ENCODE measurements at regions not wholly inside any gene's neighbourhood (a gene's known extent, or its start where the extent isn't known, plus 50 kb on each side); places are given as distances from the start of the nearest gene placed in this dataset.

GRCh38 chr6:113645576-113645970, 211.6 kb upstream of the MARCKS start:
- dilution Hi-C loops (cut with MboI; ENCODE audit: extremely low pct_ligation_motif_present, low sequenced_read_pairs): no loop called here
- CTCF ChIA-PET: no interaction called here
- intact Hi-C loops (cut with micrococcal nuclease): no loop called here
- Histone ChIP-seq H3K9me1 (replicated peaks; ENCODE audit: control insufficient read depth, extremely low read depth, insufficient read depth, low read length) (no peaks in the 10 kb centered on the region), H3K9me3 (replicated peaks; ENCODE audit: control insufficient read depth, insufficient read depth, low read length) (no peaks in the 10 kb centered on the region), H3K4me3 (replicated peaks in 1 of 3; ENCODE audit: insufficient read depth in 1 of 3, low read depth in 1 of 3, low read length in 3 of 3) (no peak overlapping the region), H3K27me3 (ENCODE audit: control insufficient read depth in 2 of 2, insufficient read depth in 2 of 2, low read length in 2 of 2) (no peaks in the 10 kb centered on the region), H3K27ac (ENCODE audit: insufficient read depth, low read depth, low read length) (no peak overlapping the region), H2AFZ (ENCODE audit: low read depth, low read length) (no peak overlapping the region), H4K20me1 (replicated peaks; ENCODE audit: control insufficient read depth, extremely low read depth, insufficient read depth, low read length) (no peaks in the 10 kb centered on the region), H3K9ac (replicated peaks; ENCODE audit: extremely low read depth, insufficient read depth, low read length) (no peak overlapping the region), H3K79me2 (ENCODE audit: control insufficient read depth, insufficient read depth, low read length) (no peaks in the 10 kb centered on the region), H3K4me1 (ENCODE audit: control insufficient read depth, extremely low read depth, insufficient read depth, low read length) (no peaks in the 10 kb centered on the region), H3K4me2 (ENCODE audit: insufficient read depth, low read length) (no peak overlapping the region), H3K36me3 (ENCODE audit: control insufficient read depth in 2 of 2, extremely low read depth in 1 of 2, insufficient read depth in 2 of 2, low read length in 2 of 2) (no peaks in the 10 kb centered on the region)
- FAIRE-seq: no peak
- POLR2A ChIA-PET: no interaction called here
- no TSS peak for BruUV-seq (replicated peaks)
- TF ChIP-seq EZH2 (IDR thresholded peaks at IDR 0.05; ENCODE audit: borderline replicate concordance, low read depth, low read length, severe bottlenecking): no peak
- TF ChIP-seq GATA2 (IDR thresholded peaks at IDR 0.05; ENCODE audit: insufficient read depth, insufficient read length, low read depth, low read length): no peak
- TF ChIP-seq POLR2AphosphoS5 (IDR thresholded peaks at IDR 0.05; ENCODE audit: insufficient read depth, low read depth, low read length): no peak
- TF ChIP-seq POLR2A (IDR thresholded peaks at IDR 0.05; ENCODE audit: low read depth, low read length): no peak
- TF ChIP-seq, protein P1, sequence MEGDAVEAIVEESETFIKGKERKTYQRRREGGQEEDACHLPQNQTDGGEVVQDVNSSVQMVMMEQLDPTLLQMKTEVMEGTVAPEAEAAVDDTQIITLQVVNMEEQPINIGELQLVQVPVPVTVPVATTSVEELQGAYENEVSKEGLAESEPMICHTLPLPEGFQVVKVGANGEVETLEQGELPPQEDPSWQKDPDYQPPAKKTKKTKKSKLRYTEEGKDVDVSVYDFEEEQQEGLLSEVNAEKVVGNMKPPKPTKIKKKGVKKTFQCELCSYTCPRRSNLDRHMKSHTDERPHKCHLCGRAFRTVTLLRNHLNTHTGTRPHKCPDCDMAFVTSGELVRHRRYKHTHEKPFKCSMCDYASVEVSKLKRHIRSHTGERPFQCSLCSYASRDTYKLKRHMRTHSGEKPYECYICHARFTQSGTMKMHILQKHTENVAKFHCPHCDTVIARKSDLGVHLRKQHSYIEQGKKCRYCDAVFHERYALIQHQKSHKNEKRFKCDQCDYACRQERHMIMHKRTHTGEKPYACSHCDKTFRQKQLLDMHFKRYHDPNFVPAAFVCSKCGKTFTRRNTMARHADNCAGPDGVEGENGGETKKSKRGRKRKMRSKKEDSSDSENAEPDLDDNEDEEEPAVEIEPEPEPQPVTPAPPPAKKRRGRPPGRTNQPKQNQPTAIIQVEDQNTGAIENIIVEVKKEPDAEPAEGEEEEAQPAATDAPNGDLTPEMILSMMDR (IDR thresholded peaks at IDR 0.05; ENCODE audit: extremely low read depth in 1 of 2, insufficient read depth in 1 of 2, low read depth in 1 of 2, low read length in 2 of 2): no peak
- no peak for DNase-seq (ENCODE audit: low read depth, low spot score)

DNA sequence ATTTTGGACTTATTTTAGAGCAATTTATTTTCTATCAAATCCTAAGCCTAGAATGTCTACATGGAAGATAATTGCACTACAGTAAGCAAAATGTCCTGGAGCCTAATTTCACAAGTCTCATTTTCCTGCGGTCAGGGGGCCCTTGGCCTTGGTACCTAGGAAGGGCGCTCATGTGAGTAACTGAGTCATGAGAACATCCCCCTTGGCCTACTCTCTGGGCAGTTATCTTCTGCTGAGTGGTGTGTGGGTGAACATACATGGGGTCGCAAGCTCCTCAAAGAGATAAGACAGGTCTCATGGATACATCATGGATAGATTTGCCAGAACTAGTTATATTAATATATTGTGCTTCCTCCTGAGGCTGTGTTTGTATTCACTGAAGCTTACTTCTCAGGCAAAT, 211.2 kb upstream of the MARCKS start:
- dilution Hi-C loops (cut with MboI; ENCODE audit: extremely low pct_ligation_motif_present, low sequenced_read_pairs) (no loop called here), intact Hi-C loops (cut with micrococcal nuclease) (no loop called here)
- Histone ChIP-seq H4K20me1 (replicated peaks; ENCODE audit: control insufficient read depth, extremely low read depth, insufficient read depth, low read length) (no peaks in the 10 kb centered on the region), H3K36me3 (ENCODE audit: control insufficient read depth in 2 of 2, extremely low read depth in 1 of 2, insufficient read depth in 2 of 2, low read length in 2 of 2) (no peaks in the 10 kb centered on the region), H3K4me1 (ENCODE audit: control insufficient read depth, extremely low read depth, insufficient read depth, low read length) (no peaks in the 10 kb centered on the region), H3K9me1 (replicated peaks; ENCODE audit: control insufficient read depth, extremely low read depth, insufficient read depth, low read length) (no peaks in the 10 kb centered on the region), H3K79me2 (ENCODE audit: control insufficient read depth, insufficient read depth, low read length) (no peaks in the 10 kb centered on the region), H3K9ac (replicated peaks; ENCODE audit: extremely low read depth, insufficient read depth, low read length) (no peak overlapping the region), H3K4me3 (replicated peaks in 1 of 3; ENCODE audit: insufficient read depth in 1 of 3, low read depth in 1 of 3, low read length in 3 of 3) (no peak overlapping the region), H2AFZ (ENCODE audit: low read depth, low read length) (no peak overlapping the region), H3K27me3 (ENCODE audit: control insufficient read depth in 2 of 2, insufficient read depth in 2 of 2, low read length in 2 of 2) (no peaks in the 10 kb centered on the region), H3K27ac (ENCODE audit: insufficient read depth, low read depth, low read length) (no peak overlapping the region), H3K4me2 (ENCODE audit: insufficient read depth, low read length) (no peak overlapping the region), H3K9me3 (replicated peaks; ENCODE audit: control insufficient read depth, insufficient read depth, low read length) (no peaks in the 10 kb centered on the region)
- no peak for TF ChIP-seq EZH2 (IDR thresholded peaks at IDR 0.05; ENCODE audit: borderline replicate concordance, low read depth, low read length, severe bottlenecking)
- no peak for TF ChIP-seq JUN (IDR thresholded peaks at IDR 0.05; ENCODE audit: borderline replicate concordance, insufficient read depth, insufficient read length, low read depth)
- TF ChIP-seq POLR2A (IDR thresholded peaks at IDR 0.05; ENCODE audit: low read depth, low read length): no peak
- TF ChIP-seq, protein P1 (IDR thresholded peaks at IDR 0.05; ENCODE audit: extremely low read depth in 1 of 2, insufficient read depth in 1 of 2, low read depth in 1 of 2, low read length in 2 of 2): no peak
- TF ChIP-seq MAX (IDR thresholded peaks at IDR 0.05; ENCODE audit: insufficient read depth, insufficient read length): no peak
- no peak for TF ChIP-seq POLR2AphosphoS5 (IDR thresholded peaks at IDR 0.05; ENCODE audit: insufficient read depth, low read depth, low read length)
- TF ChIP-seq MYC (IDR thresholded peaks at IDR 0.05; ENCODE audit: low read depth, low read length): no peak
- TF ChIP-seq FOS (IDR thresholded peaks at IDR 0.05; ENCODE audit: borderline replicate concordance, insufficient read depth, low read length): no peak
- no peak for TF ChIP-seq GATA2 (IDR thresholded peaks at IDR 0.05; ENCODE audit: insufficient read depth, insufficient read length, low read depth, low read length)
- BruUV-seq (replicated peaks): no TSS peak
- FAIRE-seq (no peak), DNase-seq (ENCODE audit: low read depth, low spot score) (no peak)
- ChIA-PET CTCF (no interaction called here), POLR2A (no interaction called here)

Measured in endothelial cell of umbilical vein (primary cell).